K562 (cell line): ENCODE measurements at regions not wholly inside any gene's neighbourhood (a gene's known extent, or its start where the extent isn't known, plus 50 kb on each side); places are given as distances from the start of the nearest gene placed in this dataset.
A peak's percentile ranks its signal among the peaks of the same experiment; 100 is the strongest.

Experiments
- ARNT ChIP-seq, 2 experiments: fragments of 450-650 bp; IDR thresholded peaks; 2 replicates each; pipeline ENCODE4 v1.6.1; 2016; ENCODE audit warnings: mild to moderate bottlenecking in 1 of 2
- BCOR ChIP-seq: fragments of 450-650 bp; IDR thresholded peaks from 2 replicates; pipeline ENCODE4 v1.6.1; 2016
- BRF1 ChIP-seq: IDR thresholded peaks from 3 replicates; pipeline ENCODE4 v1.6.1; 2011; ENCODE audit warnings: borderline replicate concordance, mild to moderate bottlenecking; ENCODE audit not compliant: insufficient read length; ENCODE audit errors: extremely low read depth
- CBFA2T2 ChIP-seq: fragments of 450-650 bp; conservative IDR thresholded peaks from 2 replicates; pipeline ENCODE4 v1.6.1; 2017; ENCODE audit warnings: mild to moderate bottlenecking
- CHD2 ChIP-seq: IDR thresholded peaks from 2 replicates; pipeline ENCODE4 v1.6.1; 2011; ENCODE audit warnings: low read depth, low read length
- CLOCK ChIP-seq: fragments of 250-450 bp; sonication (Bioruptor Pico); IDR thresholded peaks from 2 replicates; pipeline ENCODE4 v1.4.0; 2020; ENCODE audit warnings: mild to moderate bottlenecking, moderate library complexity, borderline replicate concordance
- EZH2 ChIP-seq: IDR thresholded peaks from 2 replicates; pipeline ENCODE4 v1.6.1; 2012; ENCODE audit warnings: low read depth, mild to moderate bottlenecking, inconsistent platforms, low read length, borderline replicate concordance
- GTF2A2 ChIP-seq: IDR thresholded peaks from 2 replicates; pipeline ENCODE4 v1.6.1; 2016; ENCODE audit warnings: mild to moderate bottlenecking, missing genetic modification characterization, missing compliant biosample characterization
- HNRNPH1 ChIP-seq: fragments of 200-400 bp; formaldehyde crosslinking; optimal IDR thresholded peaks from 2 replicates; pipeline ENCODE3; 2017; ENCODE audit warnings: low read depth, mild to moderate bottlenecking, low read length, moderate library complexity
- HNRNPK ChIP-seq: fragments of 200-400 bp; formaldehyde crosslinking; IDR thresholded peaks from one replicate; pipeline ENCODE4 v1.6.1; 2018; ENCODE audit warnings: mild to moderate bottlenecking, low read depth, low read length; ENCODE audit not compliant: poor library complexity, severe bottlenecking
- HNRNPUL1 ChIP-seq: fragments of 200-400 bp; formaldehyde crosslinking; IDR thresholded peaks from 2 replicates; pipeline ENCODE4 v1.6.1; 2017; ENCODE audit warnings: low read length
- LEF1 ChIP-seq: fragments of 450-650 bp; IDR thresholded peaks from 2 replicates; pipeline ENCODE4 v1.6.1; 2016; ENCODE audit warnings: mild to moderate bottlenecking
- MYC ChIP-seq, 2 experiments: fragments of 250-450 bp in 1 of 2; sonication (Bioruptor Pico) in 1 of 2; IDR thresholded peaks; 2 replicates each; pipeline versions ENCODE4 v1.5.1 to v1.6.1; 2012 to 2021; ENCODE audit warnings: low read depth in 2 of 2, borderline replicate concordance in 1 of 2, improper control_type of control experiment in 1 of 2, low read length in 1 of 2, mild to moderate bottlenecking in 1 of 2, moderate library complexity in 1 of 2
- PBX2 ChIP-seq, 2 experiments: IDR thresholded peaks in 1 of 2; conservative IDR thresholded peaks in 1 of 2; 2 replicates each; pipeline ENCODE4 v1.6.1; 2016; ENCODE audit warnings: low read depth in 2 of 2, mild to moderate bottlenecking in 1 of 2, missing compliant biosample characterization in 1 of 2, missing genetic modification characterization in 1 of 2, moderate library complexity in 1 of 2
- RBM14 ChIP-seq: fragments of 200-400 bp; formaldehyde crosslinking; IDR thresholded peaks from 2 replicates; pipeline ENCODE4 v1.6.1; 2018; ENCODE audit warnings: low read depth, mild to moderate bottlenecking, low read length, moderate library complexity, borderline replicate concordance; ENCODE audit not compliant: insufficient read depth
- SLC30A9 ChIP-seq: fragments of 250-450 bp; sonication (Bioruptor Pico); IDR thresholded peaks from 2 replicates; pipeline ENCODE4 v1.8.0; 2022; ENCODE audit warnings: mild to moderate bottlenecking, moderate library complexity
- TCF3 ChIP-seq: sonication (generic); formaldehyde crosslinking; IDR thresholded peaks from 2 replicates; pipeline ENCODE4 v1.4.0; 2020; ENCODE audit warnings: mild to moderate bottlenecking, missing genetic modification reagents
- TEAD1 ChIP-seq, 2 experiments: fragments of 450-650 bp in 1 of 2; sonication (generic) in 1 of 2; formaldehyde crosslinking; IDR thresholded peaks; 2 replicates each; pipeline versions ENCODE4 v1.4.0 to v1.8.0; 2020 to 2022; ENCODE audit warnings: mild to moderate bottlenecking in 2 of 2, missing genetic modification reagents in 1 of 2
- TEAD4 ChIP-seq, 2 experiments: sonication (generic) in 1 of 2; formaldehyde crosslinking in 1 of 2; IDR thresholded peaks; 2 replicates each; pipeline versions ENCODE4 v1.6.1 to v1.8.0; 2012 to 2022; ENCODE audit warnings: borderline replicate concordance in 1 of 2, inconsistent platforms in 1 of 2, low read length in 1 of 2, mild to moderate bottlenecking in 1 of 2, missing genetic modification reagents in 1 of 2
- WHSC1 ChIP-seq: IDR thresholded peaks from one replicate; pipeline ENCODE4 v1.6.1; 2012; ENCODE audit warnings: low read length, control low read depth, inconsistent platforms
- ZBTB17 ChIP-seq: fragments of 450-650 bp; formaldehyde crosslinking; IDR thresholded peaks from 2 replicates; pipeline ENCODE4 v1.4.0; 2020; ENCODE audit warnings: mild to moderate bottlenecking
- ZNF583 ChIP-seq: fragments of 250-450 bp; sonication (Bioruptor Pico); IDR thresholded peaks from 2 replicates; pipeline ENCODE4 v1.4.0; 2020

- no peak for TF ChIP-seq MYC (IDR thresholded peaks at IDR 0.05; ENCODE audit: low read depth, low read length)
- no peak for TF ChIP-seq MYC (CRISPR knock-in tag; IDR thresholded peaks at IDR 0.05; ENCODE audit: borderline replicate concordance, low read depth)
- peak; percentile 25; the same call in 1 of the 2 replicates for TF ChIP-seq TEAD4 (IDR thresholded peaks at IDR 0.05; ENCODE audit: low read length)
- TF ChIP-seq TEAD4 (CRISPR knock-in tag; IDR thresholded peaks at IDR 0.05; ENCODE audit: borderline replicate concordance): no peak
- peak; percentile 39; the same call in 1 of the 2 replicates for TF ChIP-seq CBFA2T2
- TF ChIP-seq ARNT (IDR thresholded peaks at IDR 0.05): no peak
- TF ChIP-seq TEAD1 (CRISPR knock-in tag; IDR thresholded peaks at IDR 0.05): peak in 1 of 2 experiments; percentile 76; a peak in 2 of 4 replicates
- no peak for TF ChIP-seq RBM14
- no peak for TF ChIP-seq CLOCK (CRISPR knock-in tag)
- TF ChIP-seq PBX2 (CRISPR knock-in tag; IDR thresholded peaks at IDR 0.05; ENCODE audit: low read depth): no peak
- peak; percentile 73 for TF ChIP-seq PBX2 (tag; conservative IDR thresholded peaks at IDR 0.05; ENCODE audit: low read depth)
- peak; percentile 51; the same call in 1 of the 2 replicates for TF ChIP-seq TCF3
- no peak for TF ChIP-seq SLC30A9
- peak; percentile 36; the same call in 1 of the 2 replicates for TF ChIP-seq ZBTB17
- TF ChIP-seq CHD2: no peak
- no peak for TF ChIP-seq BCOR
- TF ChIP-seq HNRNPH1: no peak
- no peak for TF ChIP-seq ZNF583 (CRISPR knock-in tag)
- TF ChIP-seq HNRNPK: no peak
- TF ChIP-seq WHSC1: no peak
- no peak for TF ChIP-seq BRF1
- no peak for TF ChIP-seq EZH2
- no peak for TF ChIP-seq GTF2A2 (tag)
- TF ChIP-seq LEF1: no peak
- TF ChIP-seq HNRNPUL1: no peak
Observed at GRCh38 chr3:31096661-31097395, 202.4 kb upstream of the GADL1 start (continued).
